Thymus (tissue), 11 donors: ENCODE measurements at regions not wholly inside any gene's neighbourhood (a gene's known extent, or its start where the extent isn't known, plus 50 kb on each side); places are given as distances from the start of the nearest gene placed in this dataset.

Experiments
- DNase-seq, 9 donors: peaks; one replicate each; pipeline ENCODE4 v3.0.0-alpha.2; 2013; ENCODE audit warnings: low spot score in 9 of 9, low read depth in 6 of 9, missing footprints in 1 of 9
- H3K27ac ChIP-seq, 2 donors: one replicate each; pipeline ENCODE4 v1.5.1; 2013; ENCODE audit warnings: control low read depth in 1 of 2, low read depth in 1 of 2, low read length in 1 of 2, mild to moderate bottlenecking in 1 of 2, moderate library complexity in 1 of 2
- H3K27me3 ChIP-seq, 2 donors: one replicate each; pipeline ENCODE4 v1.5.1; 2013; ENCODE audit warnings: low read length in 1 of 2; ENCODE audit not compliant: control insufficient read depth in 2 of 2, insufficient read depth in 1 of 2
- H3K36me3 ChIP-seq, 2 donors: one replicate each; pipeline ENCODE4 v1.5.1; 2013; ENCODE audit warnings: low read length in 1 of 2, mild to moderate bottlenecking in 1 of 2, moderate library complexity in 1 of 2; ENCODE audit not compliant: control insufficient read depth in 2 of 2, insufficient read depth in 2 of 2
- H3K4me1 ChIP-seq, 2 donors: one replicate each; pipeline ENCODE4 v1.5.1; 2013; ENCODE audit warnings: low read length in 2 of 2; ENCODE audit not compliant: control insufficient read depth in 2 of 2, insufficient read depth in 2 of 2
- H3K4me3 ChIP-seq, 2 donors: one replicate each; pipeline ENCODE4 v1.5.1; 2013; ENCODE audit warnings: low read length in 2 of 2, control low read depth in 1 of 2, mild to moderate bottlenecking in 1 of 2
- H3K9me3 ChIP-seq, 2 donors: one replicate each; pipeline ENCODE4 v1.5.1; 2013; ENCODE audit warnings: low read length in 1 of 2, mild to moderate bottlenecking in 1 of 2; ENCODE audit not compliant: control insufficient read depth in 2 of 2, insufficient read depth in 1 of 2
- WGBS: extraction: QIAGEN DNeasy Blood & Tissue Kit; methylation state at CpG from one replicate; pipeline ENCODE4 v1.1.7; 2013; 5-methylcytosine and 5-hydroxymethylcytosine counted together
- donor health status: healthy.

DNA sequence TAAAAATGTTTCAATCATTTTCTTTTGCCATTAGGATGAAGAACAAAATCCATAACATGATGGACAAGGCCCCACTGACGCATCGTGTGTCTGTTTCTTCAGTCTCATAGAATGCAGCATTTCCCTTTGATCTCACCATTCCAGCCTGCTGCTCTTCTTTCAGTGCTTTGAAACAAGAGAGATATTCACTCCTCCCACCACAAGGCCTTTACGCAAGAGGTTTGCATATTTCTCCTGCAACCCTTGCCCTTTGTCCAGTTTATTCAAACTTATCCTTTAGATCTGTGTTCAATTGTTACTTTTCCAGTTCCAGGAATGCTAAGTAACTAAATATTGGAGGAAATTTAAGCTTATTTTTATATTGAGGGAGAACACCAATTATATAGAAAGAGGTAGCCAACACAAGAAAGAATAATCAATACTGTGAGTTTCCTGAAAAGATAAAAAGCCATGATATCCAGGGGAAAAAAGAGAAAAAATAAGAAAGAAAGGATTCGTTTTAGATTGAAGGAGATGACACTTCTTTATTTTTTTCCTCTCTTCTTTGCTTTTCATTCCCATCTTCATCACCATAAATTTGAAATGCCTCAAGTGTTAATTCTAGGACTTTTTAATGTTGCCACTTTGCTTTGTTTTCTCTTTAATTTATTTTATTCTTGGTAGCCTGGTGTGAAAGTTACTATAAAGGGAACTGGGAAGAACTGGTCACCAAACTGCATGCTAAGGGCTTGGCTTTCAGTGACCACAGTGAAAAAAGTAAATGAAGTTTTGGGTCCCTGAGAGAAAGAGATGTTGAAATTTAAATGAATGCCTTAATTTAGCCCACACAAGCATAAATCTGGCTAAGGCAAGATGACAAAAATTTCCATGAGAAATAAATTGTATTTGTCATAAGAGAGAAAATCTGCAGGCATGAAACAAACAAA, 102.1 kb downstream of the KIF2B start:
- no peaks in the 10 kb centered on the region for H3K27me3 ChIP-seq
- no peak overlapping the region for H3K4me3 ChIP-seq
- H3K4me1 ChIP-seq: no peaks in the 10 kb centered on the region
- 67% methylated on average over 4 of the region's 4 CpGs for WGBS
- DNase-seq: no peak
- H3K36me3 ChIP-seq: no peaks in the 10 kb centered on the region
- H3K27ac ChIP-seq: no peak overlapping the region
- H3K9me3 ChIP-seq: no peaks in the 10 kb centered on the region

DNA sequence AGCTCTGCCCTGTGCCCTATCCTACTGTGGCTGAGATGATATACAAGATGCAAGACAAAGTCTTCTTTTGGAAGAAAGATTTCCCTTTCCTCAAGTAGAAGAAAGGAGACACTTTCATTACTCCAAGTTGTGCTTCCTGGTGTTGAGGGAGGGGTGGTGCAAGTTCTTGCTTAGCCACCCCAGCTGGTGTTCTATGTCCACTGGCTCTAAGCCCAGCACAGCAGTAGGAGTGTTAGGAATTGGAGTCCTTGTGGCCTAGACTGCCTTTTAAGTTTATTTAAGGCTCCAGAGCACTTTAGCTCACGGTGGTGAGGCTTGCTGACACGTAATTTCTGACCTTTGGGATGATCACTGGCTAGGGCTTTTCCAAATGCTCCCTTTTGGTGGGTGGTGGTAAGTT, 109.7 kb downstream of the KIF2B start:
- Histone ChIP-seq H3K9me3 (no peaks in the 10 kb centered on the region), H3K27me3 (no peaks in the 10 kb centered on the region), H3K36me3 (no peaks in the 10 kb centered on the region), H3K4me1 (no peaks in the 10 kb centered on the region), H3K4me3 (no peak overlapping the region), H3K27ac (no peak overlapping the region)
- no peak for DNase-seq
- WGBS: 59% methylated on average over 2 of the region's 2 CpGs

DNA sequence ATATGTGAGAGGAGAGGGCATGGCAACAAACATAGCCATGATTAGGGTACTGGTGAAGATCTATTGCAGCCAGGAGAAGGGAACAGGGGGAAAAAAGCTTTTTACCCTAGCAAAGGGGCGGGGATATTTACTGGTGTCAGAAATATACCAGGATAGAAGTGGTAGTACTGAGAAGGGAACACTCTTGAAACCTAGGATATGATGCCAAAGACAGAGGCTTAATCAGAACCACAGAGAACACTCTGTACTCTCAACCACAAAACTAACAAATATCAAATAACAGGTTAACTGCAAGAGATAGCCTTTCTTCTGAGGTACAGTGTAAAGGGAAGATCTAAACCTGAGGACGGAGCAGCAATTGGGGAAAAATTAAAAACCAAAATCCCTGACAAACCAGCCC, 112.2 kb downstream of the KIF2B start:
- H3K4me3 ChIP-seq: no peak overlapping the region
- no peak for DNase-seq
- no peak overlapping the region for H3K27ac ChIP-seq
- H3K27me3 ChIP-seq: no peaks in the 10 kb centered on the region
- H3K4me1 ChIP-seq: no peaks in the 10 kb centered on the region
- WGBS: 91% methylated on average over 2 of the region's 2 CpGs
- no peaks in the 10 kb centered on the region for H3K36me3 ChIP-seq
- no peaks in the 10 kb centered on the region for H3K9me3 ChIP-seq

DNA sequence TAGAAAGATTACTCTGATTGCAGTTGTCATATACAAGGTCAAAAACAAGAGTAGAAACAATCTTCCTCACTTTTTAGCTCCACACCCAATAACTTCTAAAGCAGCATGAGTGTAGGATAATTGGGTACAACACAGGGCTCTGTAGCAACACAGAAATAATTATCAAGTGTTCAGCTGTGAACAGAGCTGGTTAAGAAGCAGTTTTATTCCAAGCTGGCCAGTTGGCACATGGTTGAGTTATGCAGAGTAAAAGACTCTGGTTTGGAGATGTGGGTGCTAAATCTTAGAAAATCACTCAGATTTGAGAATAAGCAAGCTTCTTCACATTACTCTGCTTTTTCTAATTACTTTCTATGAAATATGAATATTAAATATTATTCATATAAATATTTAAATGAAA, 118.5 kb downstream of the KIF2B start:
- no peaks in the 10 kb centered on the region for H3K36me3 ChIP-seq
- no peaks in the 10 kb centered on the region for H3K4me1 ChIP-seq
- H3K9me3 ChIP-seq: no peaks in the 10 kb centered on the region
- DNase-seq: no peak
- no peak overlapping the region for H3K4me3 ChIP-seq
- H3K27ac ChIP-seq: no peak overlapping the region
- H3K27me3 ChIP-seq: no peaks in the 10 kb centered on the region

DNA sequence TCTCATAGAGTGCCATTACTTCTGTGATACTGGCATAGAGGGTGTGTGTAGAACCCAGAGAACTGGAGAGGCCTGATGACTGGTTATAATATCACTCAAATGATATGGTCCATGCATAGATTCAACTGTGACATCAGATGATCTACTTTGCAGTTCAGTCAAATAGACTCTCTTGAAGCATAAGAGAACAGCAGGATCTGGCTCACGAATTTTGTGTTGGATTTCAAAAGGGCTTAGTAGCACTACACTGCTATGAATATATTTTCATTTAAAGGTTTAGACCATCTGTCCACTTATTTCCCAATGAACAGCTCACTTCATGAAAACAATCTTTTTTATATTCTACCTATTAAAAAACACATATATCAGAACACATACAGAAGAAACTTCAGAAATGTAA, 119.7 kb downstream of the KIF2B start:
- no peak overlapping the region for H3K4me3 ChIP-seq
- no peaks in the 10 kb centered on the region for H3K27me3 ChIP-seq
- no peak for DNase-seq
- no peaks in the 10 kb centered on the region for H3K4me1 ChIP-seq
- H3K36me3 ChIP-seq: no peaks in the 10 kb centered on the region
- 83% methylated on average over 1 of the region's 1 CpG for WGBS
- no peaks in the 10 kb centered on the region for H3K9me3 ChIP-seq
- no peak overlapping the region for H3K27ac ChIP-seq

DNA sequence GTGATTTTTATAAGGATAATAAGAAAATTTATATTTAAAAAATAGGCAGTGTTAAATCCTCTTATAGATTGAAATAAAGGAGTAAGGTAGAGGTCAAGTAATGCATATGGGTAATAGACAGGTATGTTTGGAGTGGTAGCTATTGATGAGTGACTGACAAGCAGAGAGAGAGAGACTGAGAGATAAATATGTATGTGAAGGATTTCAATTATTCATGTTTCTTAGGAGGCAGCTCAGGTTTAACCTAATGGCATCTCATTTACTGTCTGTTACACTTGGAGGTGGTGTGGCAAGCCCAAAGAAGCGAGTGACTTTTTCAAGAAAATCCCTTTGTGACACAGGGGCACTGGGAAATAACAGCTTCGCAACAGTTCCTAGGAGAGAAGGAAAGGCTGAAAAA, 120.2 kb downstream of the KIF2B start:
- no peak overlapping the region for H3K4me3 ChIP-seq
- 95% methylated on average over 2 of the region's 2 CpGs for WGBS
- H3K27me3 ChIP-seq: no peaks in the 10 kb centered on the region
- H3K4me1 ChIP-seq: no peaks in the 10 kb centered on the region
- H3K27ac ChIP-seq: no peak overlapping the region
- H3K9me3 ChIP-seq: no peaks in the 10 kb centered on the region
- no peak for DNase-seq
- no peaks in the 10 kb centered on the region for H3K36me3 ChIP-seq

DNA sequence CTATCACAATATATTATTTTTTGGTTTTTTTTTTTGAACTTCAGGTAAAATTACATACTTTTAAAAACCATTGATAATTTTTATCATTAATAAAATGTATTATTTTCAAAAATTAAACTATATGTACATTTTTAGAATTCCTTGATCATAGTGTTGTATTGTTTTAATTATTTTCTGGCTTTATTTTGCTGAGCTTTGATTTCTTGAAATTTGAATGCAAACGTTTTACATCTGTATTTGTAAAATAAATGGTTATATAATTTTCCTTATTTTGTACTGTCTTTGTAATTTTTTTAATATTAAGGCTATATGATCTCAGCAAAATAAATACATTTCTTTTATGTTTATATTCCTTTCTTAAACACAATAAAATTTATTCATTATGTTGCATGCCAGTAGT, 125.6 kb downstream of the KIF2B start:
- peaks cover 0 to 4% of the 10 kb centered on the region in 2 donors for H3K9me3 ChIP-seq
- WGBS: 85% methylated on average over 1 of the region's 1 CpG
- DNase-seq: no peak
- H3K27me3 ChIP-seq: no peaks in the 10 kb centered on the region
- no peaks in the 10 kb centered on the region for H3K4me1 ChIP-seq
- no peak overlapping the region for H3K27ac ChIP-seq
- no peaks in the 10 kb centered on the region for H3K36me3 ChIP-seq
- H3K4me3 ChIP-seq: no peak overlapping the region

DNA sequence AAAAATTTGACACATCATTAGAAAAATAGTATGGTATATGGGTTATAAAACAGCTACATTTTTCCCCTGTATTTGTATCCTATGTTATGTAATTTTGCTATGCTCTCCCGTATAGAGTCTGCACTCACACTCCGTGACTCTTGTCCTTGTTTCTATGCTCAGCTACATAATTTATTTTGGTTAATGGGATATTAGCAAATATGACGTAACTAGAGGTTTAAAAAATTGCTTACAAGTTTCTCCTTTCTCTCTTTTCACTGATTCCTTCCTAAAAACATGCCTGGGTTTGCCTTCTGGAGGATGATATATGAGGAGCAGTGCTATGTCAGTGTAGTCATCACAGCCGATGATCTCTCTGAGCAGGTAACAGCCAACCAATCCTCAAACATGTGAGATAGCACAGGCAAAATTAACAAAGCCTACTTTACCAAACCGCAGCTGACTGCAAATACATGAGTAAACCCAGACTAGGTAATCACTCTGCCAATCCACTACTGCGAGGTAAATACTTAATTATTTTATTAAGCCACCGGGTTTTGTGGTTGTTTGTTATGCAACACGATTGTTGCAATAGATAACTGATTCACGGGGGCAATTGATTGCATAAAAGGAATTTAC, 126.9 kb downstream of the KIF2B start:
- Histone ChIP-seq H3K4me1 (no peaks in the 10 kb centered on the region), H3K36me3 (no peaks in the 10 kb centered on the region), H3K27me3 (no peaks in the 10 kb centered on the region), H3K9me3 (peaks cover 0 to 4% of the 10 kb centered on the region in 2 donors), H3K4me3 (no peak overlapping the region), H3K27ac (no peak overlapping the region)
- DNase-seq: no peak
- 75% methylated on average over 9 of the region's 9 CpGs for WGBS

DNA sequence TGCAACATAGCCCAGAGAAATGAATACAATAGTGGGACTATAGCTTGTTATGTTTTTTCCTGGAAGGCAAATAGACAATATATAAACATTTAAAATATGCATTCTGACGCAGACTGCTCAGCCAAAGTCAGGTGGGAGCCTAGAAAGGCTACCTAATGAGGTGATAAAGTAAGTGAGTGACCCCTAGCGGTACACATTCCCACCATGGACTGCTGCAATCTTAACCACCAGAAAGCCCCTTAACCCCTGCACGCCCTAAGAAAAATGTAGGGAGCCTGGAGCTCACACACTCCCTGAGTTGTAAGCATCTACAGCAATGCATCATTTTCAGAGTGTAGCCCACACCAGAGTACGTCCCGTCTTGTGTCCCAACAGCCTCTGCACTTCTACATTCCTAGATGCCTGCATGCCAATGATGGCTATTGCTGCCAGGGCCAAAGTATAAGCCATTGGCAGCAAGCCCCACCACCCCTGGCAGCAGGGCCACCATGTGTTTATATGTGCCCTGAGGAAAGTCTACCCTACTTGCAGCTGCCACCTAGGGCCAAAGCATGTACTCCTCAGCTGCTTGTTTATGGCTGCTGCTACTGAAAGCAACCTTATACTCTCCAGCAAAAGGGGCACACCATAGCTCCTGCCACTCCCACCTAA, 127.6 kb downstream of the KIF2B start:
- no peaks in the 10 kb centered on the region for H3K4me1 ChIP-seq
- no peak overlapping the region for H3K27ac ChIP-seq
- WGBS: 69% methylated on average over 5 of the region's 5 CpGs
- no peaks in the 10 kb centered on the region for H3K27me3 ChIP-seq
- no peak for DNase-seq
- H3K9me3 ChIP-seq: peaks cover 0 to 4% of the 10 kb centered on the region in 2 donors
- no peak overlapping the region for H3K4me3 ChIP-seq
- H3K36me3 ChIP-seq: no peaks in the 10 kb centered on the region
